Ishikawa (cell line): ENCODE measurements at regions not wholly inside any gene's neighbourhood (a gene's known extent, or its start where the extent isn't known, plus 50 kb on each side); places are given as distances from the start of the nearest gene placed in this dataset.

Experiments
- CEBPB ChIP-seq: IDR thresholded peaks from 2 replicates; pipeline ENCODE4 v1.6.1; 2012
- CREB1 ChIP-seq: IDR thresholded peaks from 2 replicates; pipeline ENCODE4 v1.6.1; 2012; ENCODE audit warnings: low read depth
- EGR1 ChIP-seq: IDR thresholded peaks from 2 replicates; pipeline ENCODE4 v1.6.1; 2012
- EP300 ChIP-seq: IDR thresholded peaks from 2 replicates; pipeline ENCODE4 v1.6.1; 2012; ENCODE audit warnings: borderline replicate concordance
- FOXM1 ChIP-seq: IDR thresholded peaks from 2 replicates; pipeline ENCODE4 v1.6.1; 2012; ENCODE audit warnings: low read depth, borderline replicate concordance
- NFIC ChIP-seq: IDR thresholded peaks from 2 replicates; pipeline ENCODE4 v1.6.1; 2012
- RAD21 ChIP-seq: IDR thresholded peaks from 2 replicates; pipeline ENCODE4 v1.6.1; 2012; ENCODE audit warnings: low read depth
- REST ChIP-seq: IDR thresholded peaks from 2 replicates; pipeline ENCODE4 v1.6.1; 2012; ENCODE audit warnings: low read depth, mild to moderate bottlenecking
- TAF1 ChIP-seq: IDR thresholded peaks from 2 replicates; pipeline ENCODE4 v1.6.1; 2012; ENCODE audit warnings: low read depth, mild to moderate bottlenecking
- TCF12 ChIP-seq: IDR thresholded peaks from 2 replicates; pipeline ENCODE4 v1.6.1; 2012; ENCODE audit warnings: low read depth
- TEAD4 ChIP-seq: IDR thresholded peaks from 2 replicates; pipeline ENCODE4 v1.6.1; 2012
- YY1 ChIP-seq: IDR thresholded peaks from 2 replicates; pipeline ENCODE4 v1.6.1; 2012; ENCODE audit warnings: low read depth
- ZBTB7A ChIP-seq: IDR thresholded peaks from 2 replicates; pipeline ENCODE4 v1.6.1; 2012; ENCODE audit warnings: low read depth
- TF ChIP-seq, protein P1 (sequence below): IDR thresholded peaks from 2 replicates; pipeline ENCODE4 v1.6.1; 2012
- TF ChIP-seq, protein P2 (sequence below): IDR thresholded peaks from 2 replicates; pipeline ENCODE4 v1.6.1; 2012

GRCh38 chrX:110408949-110409588 is 50.4 kb downstream of the RTL9 start:
- TF ChIP-seq YY1 (no peak), TCF12 (no peak), RAD21 (no peak), EGR1 (no peak), FOXM1 (no peak), NFIC (no peak), CREB1 (no peak), REST (no peak), TEAD4 (no peak), EP300 (no peak), ZBTB7A (no peak), CEBPB (no peak), TAF1 (no peak)
- TF ChIP-seq, protein P1, sequence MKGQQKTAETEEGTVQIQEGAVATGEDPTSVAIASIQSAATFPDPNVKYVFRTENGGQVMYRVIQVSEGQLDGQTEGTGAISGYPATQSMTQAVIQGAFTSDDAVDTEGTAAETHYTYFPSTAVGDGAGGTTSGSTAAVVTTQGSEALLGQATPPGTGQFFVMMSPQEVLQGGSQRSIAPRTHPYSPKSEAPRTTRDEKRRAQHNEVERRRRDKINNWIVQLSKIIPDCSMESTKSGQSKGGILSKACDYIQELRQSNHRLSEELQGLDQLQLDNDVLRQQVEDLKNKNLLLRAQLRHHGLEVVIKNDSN, result no peak
- TF ChIP-seq, protein P2, sequence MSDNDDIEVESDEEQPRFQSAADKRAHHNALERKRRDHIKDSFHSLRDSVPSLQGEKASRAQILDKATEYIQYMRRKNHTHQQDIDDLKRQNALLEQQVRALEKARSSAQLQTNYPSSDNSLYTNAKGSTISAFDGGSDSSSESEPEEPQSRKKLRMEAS, result no peak

- TF ChIP-seq NFIC (no peak), TCF12 (no peak), ZBTB7A (no peak), EGR1 (no peak), CREB1 (no peak), REST (no peak), YY1 (no peak), EP300 (no peak), FOXM1 (no peak), TAF1 (no peak), CEBPB (no peak)
- TF ChIP-seq, protein P1, result no peak
- TF ChIP-seq, protein P2, result no peak
Measured at GRCh38 chrX:110409925-110410324, 51.3 kb downstream of the RTL9 start.

DNA sequence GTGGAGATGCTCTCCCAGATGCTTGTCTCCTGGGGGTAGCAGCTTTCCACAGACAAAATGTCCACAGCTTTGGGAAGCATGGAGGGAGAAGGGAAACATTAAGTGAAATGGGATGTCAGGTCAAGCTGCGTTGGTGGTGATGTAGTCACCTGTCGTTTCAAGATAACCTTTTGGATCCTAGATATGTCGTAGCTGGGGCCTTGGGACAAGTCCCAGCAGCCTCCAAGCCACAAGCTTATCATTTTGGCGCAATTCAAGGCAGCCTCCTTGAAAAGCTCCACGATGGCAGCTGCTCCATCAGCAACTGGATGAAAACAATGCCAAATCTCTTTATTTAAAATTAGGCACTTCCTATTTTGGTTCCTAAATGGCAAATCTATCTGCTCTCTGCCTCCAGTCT is 52.0 kb downstream of the RTL9 start:
- no peak for TF ChIP-seq TEAD4
- no peak for TF ChIP-seq ZBTB7A
- no peak for TF ChIP-seq EGR1
- no peak for TF ChIP-seq TAF1
- TF ChIP-seq CREB1, result no peak
- TF ChIP-seq, protein P2, result no peak
- no peak for TF ChIP-seq REST
- TF ChIP-seq, protein P1, result no peak
- TF ChIP-seq NFIC, result no peak
- TF ChIP-seq RAD21, result no peak
- no peak for TF ChIP-seq EP300
- TF ChIP-seq FOXM1, result no peak
- TF ChIP-seq CEBPB, result no peak
- no peak for TF ChIP-seq YY1
- TF ChIP-seq TCF12, result no peak

DNA sequence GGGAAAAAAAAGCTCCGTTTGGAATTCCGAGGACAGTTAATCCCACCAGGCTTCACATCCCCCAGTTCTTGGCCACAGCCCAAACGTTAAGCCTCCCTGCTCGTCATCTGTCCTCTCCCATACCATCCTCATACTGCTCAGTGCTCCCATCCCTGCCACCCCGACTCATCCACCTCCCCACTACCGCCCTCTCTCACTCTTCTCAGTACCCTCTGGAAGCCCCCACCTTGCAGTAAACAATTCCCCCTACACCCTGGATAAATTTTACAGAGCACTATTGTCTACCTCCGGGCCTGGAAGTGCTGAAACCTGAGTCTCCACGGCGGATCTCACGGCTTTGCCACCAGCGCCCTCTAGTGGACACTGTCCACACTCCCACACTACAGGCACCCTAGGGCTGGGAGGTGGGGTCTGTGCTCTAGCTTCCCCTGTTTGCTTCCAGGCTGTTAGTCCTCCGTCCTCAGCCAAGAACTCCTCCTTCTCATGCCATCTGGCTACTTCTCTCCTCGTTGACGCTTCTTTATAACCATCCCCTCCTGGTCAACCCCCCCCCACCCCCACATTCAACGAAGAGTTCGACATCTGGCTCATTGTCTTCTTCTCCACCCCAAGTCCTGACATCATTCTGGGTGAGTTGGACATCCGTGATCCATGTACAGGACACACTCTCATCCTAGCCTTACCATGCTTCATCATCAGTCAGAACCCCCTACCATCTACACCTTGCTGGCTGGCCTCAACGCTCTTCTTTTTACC is 54.5 kb downstream of the RTL9 start:
- TF ChIP-seq ZBTB7A (no peak), RAD21 (peak; percentile 68)
